ENCODE measurements at regions not wholly inside any gene's neighbourhood (a gene's known extent, or its start where the extent isn't known, plus 50 kb on each side); places are given as distances from the start of the nearest gene placed in this dataset.

- no peak for DNase-seq
- peaks cover 0 to 16% (median 3%) of the 10 kb centered on the region in 4 donors for H3K4me1 ChIP-seq
- H3K27me3 ChIP-seq, result no peaks in the 10 kb centered on the region
- TF ChIP-seq EP300 (IDR thresholded peaks at IDR 0.05; ENCODE audit: low read depth) (no peak), POLR2A (IDR thresholded peaks at IDR 0.05) (no peak), POLR2AphosphoS5 (IDR thresholded peaks at IDR 0.05) (no peak), CTCF (IDR thresholded peaks at IDR 0.05) (no peak)
- H3K9me3 ChIP-seq, result no peaks in the 10 kb centered on the region
- H3K4me3 ChIP-seq, result no peak overlapping the region
- intact Hi-C loops (cut with DNase I; ENCODE audit: low total_unique reads) (no loop called here), in situ Hi-C loops (cut with MboI; ENCODE audit: low pct_ligation_motif_present in 1 of 4, low pct_unique_long_range_greater_than_20kb in 1 of 4, low sequenced_read_pairs in 3 of 4) (no loop called here)
- H3K36me3 ChIP-seq, result no peaks in the 10 kb centered on the region
- no peak overlapping the region for H3K27ac ChIP-seq
Observed at GRCh38 chr5:68084396-68084795, 131.2 kb upstream of the PIK3R1 start.

GRCh38 chr5:68080282-68081050 lies 135.1 kb upstream of the PIK3R1 start:
- intact Hi-C loops (cut with DNase I; ENCODE audit: low total_unique reads) (no loop called here), in situ Hi-C loops (cut with MboI; ENCODE audit: low pct_ligation_motif_present in 1 of 4, low pct_unique_long_range_greater_than_20kb in 1 of 4, low sequenced_read_pairs in 3 of 4) (no loop called here)
- Histone ChIP-seq H3K4me3 (no peak overlapping the region), H3K27ac (no peak overlapping the region), H3K9me3 (no peaks in the 10 kb centered on the region), H3K36me3 (no peaks in the 10 kb centered on the region), H3K27me3 (no peaks in the 10 kb centered on the region), H3K4me1 (no peaks in the 10 kb centered on the region)
- TF ChIP-seq POLR2AphosphoS5 (IDR thresholded peaks at IDR 0.05) (no peak), EP300 (IDR thresholded peaks at IDR 0.05; ENCODE audit: low read depth) (no peak), POLR2A (IDR thresholded peaks at IDR 0.05) (no peak)
- no peak for DNase-seq
- WGBS, 2 donors (ENCODE audit: low coverage in 1 of 2), result 94% methylated on average over 8 to 9 of the region's 9 CpGs

- intact Hi-C loops (cut with DNase I; ENCODE audit: low total_unique reads), result no loop called here
- no peak for DNase-seq
Observed at GRCh38 chr5:68077349-68077894, 138.1 kb upstream of the PIK3R1 start.

GRCh38 chr5:68074633-68075032 lies 140.9 kb upstream of the PIK3R1 start:
- WGBS, 2 donors (ENCODE audit: low coverage in 1 of 2), result 79% methylated on average over 1 of the region's 1 CpG; no CpG with 5 or more reads in 1 of the 2 donors
- in situ Hi-C loops (cut with MboI; ENCODE audit: low pct_ligation_motif_present in 1 of 4, low pct_unique_long_range_greater_than_20kb in 1 of 4, low sequenced_read_pairs in 3 of 4), result no loop called here

More at GRCh38 chr5:68077349-68077894, 138.1 kb upstream of the PIK3R1 start:
- WGBS, 2 donors (ENCODE audit: low coverage in 1 of 2), result 89 to 94% methylated on average over 5 to 6 of the region's 6 CpGs
- Histone ChIP-seq H3K36me3 (no peaks in the 10 kb centered on the region), H3K4me3 (no peak overlapping the region), H3K27me3 (no peaks in the 10 kb centered on the region), H3K4me1 (no peaks in the 10 kb centered on the region), H3K27ac (no peak overlapping the region), H3K9me3 (no peaks in the 10 kb centered on the region)
- in situ Hi-C loops (cut with MboI; ENCODE audit: low pct_ligation_motif_present in 1 of 4, low pct_unique_long_range_greater_than_20kb in 1 of 4, low sequenced_read_pairs in 3 of 4), result no loop called here
- TF ChIP-seq EP300 (IDR thresholded peaks at IDR 0.05; ENCODE audit: low read depth), result no peak
- TF ChIP-seq POLR2AphosphoS5 (IDR thresholded peaks at IDR 0.05), result no peak
- no peak for TF ChIP-seq POLR2A (IDR thresholded peaks at IDR 0.05)
- TF ChIP-seq CTCF (IDR thresholded peaks at IDR 0.05), result no peak

GRCh38 chr5:68074048-68074632 lies 141.4 kb upstream of the PIK3R1 start:
- in situ Hi-C loops (cut with MboI; ENCODE audit: low pct_ligation_motif_present in 1 of 4, low pct_unique_long_range_greater_than_20kb in 1 of 4, low sequenced_read_pairs in 3 of 4), result no loop called here
- intact Hi-C loops (cut with DNase I; ENCODE audit: low total_unique reads), result no loop called here
- Histone ChIP-seq H3K9me3 (no peaks in the 10 kb centered on the region), H3K27ac (no peak overlapping the region), H3K4me3 (no peak overlapping the region), H3K4me1 (no peaks in the 10 kb centered on the region), H3K27me3 (no peaks in the 10 kb centered on the region), H3K36me3 (no peaks in the 10 kb centered on the region)
- no peak for TF ChIP-seq EP300 (IDR thresholded peaks at IDR 0.05; ENCODE audit: low read depth)
- TF ChIP-seq POLR2A (IDR thresholded peaks at IDR 0.05), result no peak
- TF ChIP-seq CTCF (IDR thresholded peaks at IDR 0.05), result no peak
- no peak for TF ChIP-seq POLR2AphosphoS5 (IDR thresholded peaks at IDR 0.05)
- no peak for DNase-seq
- 94 to 100% methylated on average over 1 of the region's 1 CpG for WGBS, 2 donors (ENCODE audit: low coverage in 1 of 2)

More at GRCh38 chr5:68074633-68075032, 140.9 kb upstream of the PIK3R1 start:
- no peak for TF ChIP-seq POLR2A (IDR thresholded peaks at IDR 0.05)
- Histone ChIP-seq H3K27ac (no peak overlapping the region), H3K4me1 (no peaks in the 10 kb centered on the region), H3K4me3 (no peak overlapping the region), H3K27me3 (no peaks in the 10 kb centered on the region), H3K36me3 (no peaks in the 10 kb centered on the region), H3K9me3 (no peaks in the 10 kb centered on the region)
- no peak for DNase-seq
- intact Hi-C loops (cut with DNase I; ENCODE audit: low total_unique reads), result no loop called here
